GM23338 (cell line): ENCODE measurements at regions not wholly inside any gene's neighbourhood (a gene's known extent, or its start where the extent isn't known, plus 50 kb on each side); places are given as distances from the start of the nearest gene placed in this dataset.
"Not testable (repeated sequence)": the region's sequence is repeated elsewhere in the genome, so short reads cannot be mapped to it uniquely, and the experiment has no call there.

Experiments used
- ATAC-seq: fragments of 200-7000 bp; cut with Tn5 transposase; 3 replicates; pipeline ENCODE4 v1.9.1; 2020
- DNase-seq: peaks from one replicate; pipeline ENCODE4 v3.0.0-alpha.2; 2015; ENCODE audit warnings: low spot score
- H2AFZ ChIP-seq: fragments of 200-600 bp; sonication (generic); 2 replicates; pipeline ENCODE4 v1.8.0; 2016; ENCODE audit warnings: antibody characterized with exemption, mild to moderate bottlenecking, moderate library complexity
- H3F3A ChIP-seq: fragments of 200-600 bp; sonication (generic); replicated peaks from 2 replicates; pipeline ENCODE4 v1.8.0; 2017; ENCODE audit warnings: antibody characterized with exemption, mixed run types, low read depth
- H3K27ac ChIP-seq: fragments of 200-600 bp; sonication (generic); 2 replicates; pipeline ENCODE4 v1.6.1; 2016; ENCODE audit warnings: low read depth
- H3K27me3 ChIP-seq: fragments of 200-600 bp; sonication (generic); 2 replicates; pipeline ENCODE4 v1.8.0; 2016; ENCODE audit warnings: mild to moderate bottlenecking, mixed run types, moderate library complexity; ENCODE audit not compliant: insufficient read depth
- H3K36me3 ChIP-seq: fragments of 200-600 bp; sonication (generic); 2 replicates; pipeline ENCODE4 v1.8.0; 2016; ENCODE audit warnings: mild to moderate bottlenecking; ENCODE audit not compliant: insufficient read depth
- H3K4me1 ChIP-seq: fragments of 200-600 bp; sonication (generic); 2 replicates; pipeline ENCODE4 v1.8.0; 2016; ENCODE audit warnings: mild to moderate bottlenecking, moderate library complexity; ENCODE audit not compliant: insufficient read depth
- H3K4me2 ChIP-seq: fragments of 200-600 bp; sonication (generic); 2 replicates; pipeline ENCODE4 v1.7.1; 2017; ENCODE audit warnings: mixed run types
- H3K4me3 ChIP-seq: fragments of 200-600 bp; sonication (generic); 2 replicates; pipeline ENCODE4 v1.6.1; 2016; ENCODE audit warnings: mixed run types
- H3K79me2 ChIP-seq: fragments of 200-600 bp; sonication (generic); replicated peaks from 2 replicates; pipeline ENCODE4 v1.8.0; 2017; ENCODE audit warnings: mild to moderate bottlenecking; ENCODE audit not compliant: insufficient read depth
- H3K9me2 ChIP-seq: fragments of 200-600 bp; sonication (generic); 2 replicates; pipeline ENCODE4 v1.8.0; 2017; ENCODE audit not compliant: insufficient read depth
- H4K20me1 ChIP-seq: fragments of 200-600 bp; sonication (generic); replicated peaks from 2 replicates; pipeline ENCODE4 v1.8.0; 2017; ENCODE audit warnings: mild to moderate bottlenecking; ENCODE audit not compliant: insufficient read depth
- H3K27ac Mint-ChIP-seq: 2 replicates; pipeline ENCODE4 v1.8.0; 2020; ENCODE audit warnings: inconsistent platforms, mild to moderate bottlenecking, moderate library complexity, mixed read lengths
- H3K27me3 Mint-ChIP-seq: 3 replicates; pipeline ENCODE4 v1.8.0; 2022; ENCODE audit warnings: low read depth, mild to moderate bottlenecking, moderate library complexity, mixed read lengths, inconsistent platforms; ENCODE audit not compliant: insufficient read depth, poor library complexity
- H3K36me3 Mint-ChIP-seq: 3 replicates; pipeline ENCODE4 v1.8.0; 2021; ENCODE audit warnings: low read depth, mild to moderate bottlenecking, inconsistent platforms, moderate library complexity, mixed read lengths
- H3K4me1 Mint-ChIP-seq: 3 replicates; pipeline ENCODE4 v1.8.0; 2020; ENCODE audit warnings: mild to moderate bottlenecking, inconsistent platforms, mixed read lengths
- H3K4me3 Mint-ChIP-seq: 3 replicates; pipeline ENCODE4 v1.8.0; 2021; ENCODE audit warnings: moderate library complexity, mild to moderate bottlenecking, inconsistent platforms, mixed read lengths
- H3K9me3 Mint-ChIP-seq: 3 replicates; pipeline ENCODE4 v1.8.0; 2020; ENCODE audit warnings: moderate library complexity, mild to moderate bottlenecking, inconsistent platforms, mixed read lengths
- CREB1 ChIP-seq: fragments of 250-450 bp; sonication (Bioruptor Pico); IDR thresholded peaks from 2 replicates; pipeline ENCODE4 v1.5.0; 2020; ENCODE audit warnings: low read depth, mild to moderate bottlenecking, moderate library complexity
- JUNB ChIP-seq: IDR thresholded peaks from one replicate; pipeline ENCODE4 v1.6.1; 2016; ENCODE audit warnings: antibody characterized with exemption; ENCODE audit not compliant: unreplicated experiment
- NANOG ChIP-seq: IDR thresholded peaks from 2 replicates; pipeline ENCODE4 v1.6.1; 2016; ENCODE audit warnings: antibody characterized with exemption, borderline replicate concordance
- POLR2AphosphoS5 ChIP-seq: IDR thresholded peaks from 2 replicates; pipeline ENCODE4 v1.6.1; 2016; ENCODE audit warnings: antibody characterized with exemption, low read depth
- REST ChIP-seq: IDR thresholded peaks from one replicate; pipeline ENCODE4 v1.6.1; 2018; ENCODE audit warnings: antibody characterized with exemption; ENCODE audit not compliant: unreplicated experiment
- STAT1 ChIP-seq: IDR thresholded peaks from one replicate; pipeline ENCODE4 v1.6.1; 2016; ENCODE audit warnings: antibody characterized with exemption; ENCODE audit not compliant: unreplicated experiment
- ZNF331 ChIP-seq: fragments of 250-450 bp; sonication (Bioruptor Pico); IDR thresholded peaks from 2 replicates; pipeline ENCODE4 v1.5.0; 2020; ENCODE audit warnings: low read depth, mild to moderate bottlenecking, moderate library complexity
- TF ChIP-seq, protein P1 (sequence below): fragments of 250-450 bp; sonication (Bioruptor Pico); IDR thresholded peaks from 2 replicates; pipeline ENCODE4 v1.5.0; 2020; ENCODE audit warnings: mild to moderate bottlenecking, moderate library complexity
- TF ChIP-seq, protein P2 (sequence below), 2 experiments: fragments of 200-600 bp in 1 of 2; sonication (generic) in 1 of 2; conservative IDR thresholded peaks; 2 replicates each; pipeline versions ENCODE4 v1.5.1 to v1.6.1; 2016 to 2017; ENCODE audit warnings: antibody characterized with exemption in 2 of 2, low read depth in 2 of 2, mild to moderate bottlenecking in 2 of 2, moderate library complexity in 1 of 2

DNA sequence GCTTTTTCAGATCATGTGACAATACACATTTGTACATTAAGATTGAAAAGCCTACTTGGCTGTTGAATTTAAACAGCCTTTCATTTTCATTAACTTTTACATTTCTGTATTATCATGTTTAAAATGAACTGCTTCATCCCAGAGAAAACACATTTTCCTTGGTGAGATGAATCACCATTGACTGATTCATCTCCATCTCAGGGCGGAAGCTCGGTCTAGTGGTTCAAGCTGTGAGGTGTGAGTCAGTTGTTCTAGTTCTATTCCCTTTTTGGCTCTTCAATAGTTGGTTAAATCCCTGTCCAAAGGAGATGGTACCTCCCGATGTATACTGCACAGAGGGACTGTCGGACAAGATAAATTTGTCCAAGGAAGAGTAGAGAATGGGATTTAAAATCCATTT lies 189.7 kb downstream of the ADCYAP1 start (continued):
- TF ChIP-seq, protein P1, sequence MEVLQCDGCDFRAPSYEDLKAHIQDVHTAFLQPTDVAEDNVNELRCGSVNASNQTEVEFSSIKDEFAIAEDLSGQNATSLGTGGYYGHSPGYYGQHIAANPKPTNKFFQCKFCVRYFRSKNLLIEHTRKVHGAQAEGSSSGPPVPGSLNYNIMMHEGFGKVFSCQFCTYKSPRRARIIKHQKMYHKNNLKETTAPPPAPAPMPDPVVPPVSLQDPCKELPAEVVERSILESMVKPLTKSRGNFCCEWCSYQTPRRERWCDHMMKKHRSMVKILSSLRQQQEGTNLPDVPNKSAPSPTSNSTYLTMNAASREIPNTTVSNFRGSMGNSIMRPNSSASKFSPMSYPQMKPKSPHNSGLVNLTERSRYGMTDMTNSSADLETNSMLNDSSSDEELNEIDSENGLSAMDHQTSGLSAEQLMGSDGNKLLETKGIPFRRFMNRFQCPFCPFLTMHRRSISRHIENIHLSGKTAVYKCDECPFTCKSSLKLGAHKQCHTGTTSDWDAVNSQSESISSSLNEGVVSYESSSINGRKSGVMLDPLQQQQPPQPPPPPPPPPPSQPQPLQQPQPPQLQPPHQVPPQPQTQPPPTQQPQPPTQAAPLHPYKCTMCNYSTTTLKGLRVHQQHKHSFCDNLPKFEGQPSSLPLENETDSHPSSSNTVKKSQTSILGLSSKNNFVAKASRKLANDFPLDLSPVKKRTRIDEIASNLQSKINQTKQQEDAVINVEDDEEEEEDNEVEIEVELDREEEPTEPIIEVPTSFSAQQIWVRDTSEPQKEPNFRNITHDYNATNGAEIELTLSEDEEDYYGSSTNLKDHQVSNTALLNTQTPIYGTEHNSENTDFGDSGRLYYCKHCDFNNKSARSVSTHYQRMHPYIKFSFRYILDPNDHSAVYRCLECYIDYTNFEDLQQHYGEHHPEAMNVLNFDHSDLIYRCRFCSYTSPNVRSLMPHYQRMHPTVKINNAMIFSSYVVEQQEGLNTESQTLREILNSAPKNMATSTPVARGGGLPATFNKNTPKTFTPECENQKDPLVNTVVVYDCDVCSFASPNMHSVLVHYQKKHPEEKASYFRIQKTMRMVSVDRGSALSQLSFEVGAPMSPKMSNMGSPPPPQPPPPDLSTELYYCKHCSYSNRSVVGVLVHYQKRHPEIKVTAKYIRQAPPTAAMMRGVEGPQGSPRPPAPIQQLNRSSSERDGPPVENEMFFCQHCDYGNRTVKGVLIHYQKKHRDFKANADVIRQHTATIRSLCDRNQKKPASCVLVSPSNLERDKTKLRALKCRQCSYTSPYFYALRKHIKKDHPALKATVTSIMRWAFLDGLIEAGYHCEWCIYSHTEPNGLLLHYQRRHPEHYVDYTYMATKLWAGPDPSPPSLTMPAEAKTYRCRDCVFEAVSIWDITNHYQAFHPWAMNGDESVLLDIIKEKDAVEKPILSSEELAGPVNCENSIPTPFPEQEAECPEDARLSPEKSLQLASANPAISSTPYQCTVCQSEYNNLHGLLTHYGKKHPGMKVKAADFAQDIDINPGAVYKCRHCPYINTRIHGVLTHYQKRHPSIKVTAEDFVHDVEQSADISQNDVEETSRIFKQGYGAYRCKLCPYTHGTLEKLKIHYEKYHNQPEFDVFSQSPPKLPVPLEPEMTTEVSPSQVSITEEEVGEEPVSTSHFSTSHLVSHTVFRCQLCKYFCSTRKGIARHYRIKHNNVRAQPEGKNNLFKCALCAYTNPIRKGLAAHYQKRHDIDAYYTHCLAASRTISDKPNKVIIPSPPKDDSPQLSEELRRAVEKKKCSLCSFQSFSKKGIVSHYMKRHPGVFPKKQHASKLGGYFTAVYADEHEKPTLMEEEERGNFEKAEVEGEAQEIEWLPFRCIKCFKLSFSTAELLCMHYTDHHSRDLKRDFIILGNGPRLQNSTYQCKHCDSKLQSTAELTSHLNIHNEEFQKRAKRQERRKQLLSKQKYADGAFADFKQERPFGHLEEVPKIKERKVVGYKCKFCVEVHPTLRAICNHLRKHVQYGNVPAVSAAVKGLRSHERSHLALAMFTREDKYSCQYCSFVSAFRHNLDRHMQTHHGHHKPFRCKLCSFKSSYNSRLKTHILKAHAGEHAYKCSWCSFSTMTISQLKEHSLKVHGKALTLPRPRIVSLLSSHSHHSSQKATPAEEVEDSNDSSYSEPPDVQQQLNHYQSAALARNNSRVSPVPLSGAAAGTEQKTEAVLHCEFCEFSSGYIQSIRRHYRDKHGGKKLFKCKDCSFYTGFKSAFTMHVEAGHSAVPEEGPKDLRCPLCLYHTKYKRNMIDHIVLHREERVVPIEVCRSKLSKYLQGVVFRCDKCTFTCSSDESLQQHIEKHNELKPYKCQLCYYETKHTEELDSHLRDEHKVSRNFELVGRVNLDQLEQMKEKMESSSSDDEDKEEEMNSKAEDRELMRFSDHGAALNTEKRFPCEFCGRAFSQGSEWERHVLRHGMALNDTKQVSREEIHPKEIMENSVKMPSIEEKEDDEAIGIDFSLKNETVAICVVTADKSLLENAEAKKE (CRISPR knock-in tag) = no peak
- TF ChIP-seq, protein P2, sequence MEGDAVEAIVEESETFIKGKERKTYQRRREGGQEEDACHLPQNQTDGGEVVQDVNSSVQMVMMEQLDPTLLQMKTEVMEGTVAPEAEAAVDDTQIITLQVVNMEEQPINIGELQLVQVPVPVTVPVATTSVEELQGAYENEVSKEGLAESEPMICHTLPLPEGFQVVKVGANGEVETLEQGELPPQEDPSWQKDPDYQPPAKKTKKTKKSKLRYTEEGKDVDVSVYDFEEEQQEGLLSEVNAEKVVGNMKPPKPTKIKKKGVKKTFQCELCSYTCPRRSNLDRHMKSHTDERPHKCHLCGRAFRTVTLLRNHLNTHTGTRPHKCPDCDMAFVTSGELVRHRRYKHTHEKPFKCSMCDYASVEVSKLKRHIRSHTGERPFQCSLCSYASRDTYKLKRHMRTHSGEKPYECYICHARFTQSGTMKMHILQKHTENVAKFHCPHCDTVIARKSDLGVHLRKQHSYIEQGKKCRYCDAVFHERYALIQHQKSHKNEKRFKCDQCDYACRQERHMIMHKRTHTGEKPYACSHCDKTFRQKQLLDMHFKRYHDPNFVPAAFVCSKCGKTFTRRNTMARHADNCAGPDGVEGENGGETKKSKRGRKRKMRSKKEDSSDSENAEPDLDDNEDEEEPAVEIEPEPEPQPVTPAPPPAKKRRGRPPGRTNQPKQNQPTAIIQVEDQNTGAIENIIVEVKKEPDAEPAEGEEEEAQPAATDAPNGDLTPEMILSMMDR (conservative IDR thresholded peaks at IDR 0.05; ENCODE audit: low read depth in 2 of 2) = no peak
- TF ChIP-seq JUNB = no peak
- no peak for TF ChIP-seq ZNF331 (CRISPR knock-in tag)
- no peak for TF ChIP-seq CREB1 (CRISPR knock-in tag)
- TF ChIP-seq POLR2AphosphoS5 = no peak
- no peak for TF ChIP-seq REST
- no peak for TF ChIP-seq STAT1
- no peak for TF ChIP-seq NANOG

- not testable (repeated sequence) for H3K4me3 Mint-ChIP-seq, H3F3A ChIP-seq, H3K4me1 ChIP-seq, H3K27me3 ChIP-seq, H3K4me2 ChIP-seq, H4K20me1 ChIP-seq, H3K27me3 Mint-ChIP-seq, H3K27ac ChIP-seq, H3K9me3 Mint-ChIP-seq, H2AFZ ChIP-seq, H3K9me2 ChIP-seq, DNase-seq, ATAC-seq, H3K36me3 ChIP-seq, H3K4me1 Mint-ChIP-seq, H3K79me2 ChIP-seq, H3K27ac Mint-ChIP-seq, H3K4me3 ChIP-seq
- H3K36me3 Mint-ChIP-seq = peaks cover 13% of the 10 kb centered on the region; the same call in 2 of the 3 replicates
Measured at GRCh38 chr18:1097991-1098735, 193.5 kb downstream of the ADCYAP1 start.
